Limb (tissue), 2 donors: ENCODE measurements at regions not wholly inside any gene's neighbourhood (a gene's known extent, or its start where the extent isn't known, plus 50 kb on each side); places are given as distances from the start of the nearest gene placed in this dataset.

Experiments
- DNase-seq, 2 donors: peaks; one replicate each; pipeline ENCODE4 v3.0.0-alpha.2; 2016; ENCODE audit errors: extremely low spot score in 2 of 2

DNA sequence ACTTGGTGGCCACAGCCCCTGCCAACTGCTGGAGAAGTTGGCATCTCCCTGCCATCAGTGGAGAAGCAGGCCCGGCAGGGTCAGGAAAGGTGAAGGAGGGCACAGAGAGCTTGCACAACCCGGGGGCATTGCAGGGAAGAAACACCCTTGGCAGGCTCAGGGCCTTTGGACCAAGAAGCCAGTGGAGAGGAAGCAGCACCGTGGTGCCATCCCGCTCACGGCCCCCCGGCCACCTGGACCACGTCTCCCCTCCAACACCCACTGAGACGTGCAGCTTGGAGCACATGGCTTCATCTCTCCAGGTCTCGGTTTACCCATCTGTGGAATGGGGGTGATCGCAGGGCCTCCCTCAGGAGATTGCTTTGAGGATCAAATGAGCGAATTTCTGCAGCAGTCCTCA lies 158.1 kb downstream of the RBFOX3 start:
- DNase-seq, result no peak

DNA sequence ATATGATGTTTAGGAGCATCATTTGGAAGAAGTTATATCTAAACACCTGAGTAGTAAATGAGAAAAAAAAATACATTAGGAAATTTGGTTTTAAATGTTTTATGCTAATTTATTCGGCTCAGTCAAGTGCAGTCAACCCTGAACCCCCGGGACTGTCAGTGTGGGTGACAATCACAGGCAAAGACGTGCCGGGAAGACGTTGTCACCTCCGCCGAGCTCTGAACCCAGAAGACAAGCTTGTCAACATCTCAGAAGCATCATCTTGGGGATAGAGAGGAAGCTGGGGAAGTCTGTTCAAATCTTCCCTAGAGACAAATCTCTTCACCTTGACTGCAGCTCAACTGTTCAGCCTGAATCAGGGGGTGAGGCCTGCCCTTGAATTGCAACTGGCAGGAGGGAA lies 159.7 kb downstream of the RBFOX3 start:
- DNase-seq, result no peak

DNA sequence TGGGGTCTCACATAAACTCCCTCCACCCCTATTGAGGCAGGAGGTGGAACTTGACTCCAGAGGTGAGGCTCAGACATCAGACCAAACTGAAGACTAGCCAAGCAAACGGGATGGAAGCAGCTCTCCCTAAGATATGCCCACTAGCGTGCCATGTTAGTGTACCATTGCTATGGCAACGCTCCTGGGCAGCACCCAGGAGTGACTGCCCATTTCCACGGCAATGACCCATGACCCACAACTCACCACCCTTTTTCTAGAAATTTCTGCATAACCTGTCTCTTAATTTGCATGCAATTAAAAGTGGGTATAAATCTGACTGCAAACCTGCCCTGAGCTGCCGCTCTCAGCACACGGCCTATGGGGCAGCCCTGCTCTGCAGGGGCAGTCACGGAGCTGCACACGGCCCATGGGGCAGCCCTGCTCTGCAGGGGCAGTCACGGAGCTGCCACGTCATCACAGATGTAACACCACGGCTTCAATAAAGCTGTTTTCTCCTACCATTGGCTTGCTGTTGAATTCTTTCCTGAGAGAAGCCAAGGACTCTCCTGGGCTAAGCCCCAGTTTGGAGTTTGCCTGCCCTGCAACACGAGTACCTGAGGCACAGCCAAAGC lies 164.3 kb downstream of the RBFOX3 start:
- DNase-seq, result no peak

DNA sequence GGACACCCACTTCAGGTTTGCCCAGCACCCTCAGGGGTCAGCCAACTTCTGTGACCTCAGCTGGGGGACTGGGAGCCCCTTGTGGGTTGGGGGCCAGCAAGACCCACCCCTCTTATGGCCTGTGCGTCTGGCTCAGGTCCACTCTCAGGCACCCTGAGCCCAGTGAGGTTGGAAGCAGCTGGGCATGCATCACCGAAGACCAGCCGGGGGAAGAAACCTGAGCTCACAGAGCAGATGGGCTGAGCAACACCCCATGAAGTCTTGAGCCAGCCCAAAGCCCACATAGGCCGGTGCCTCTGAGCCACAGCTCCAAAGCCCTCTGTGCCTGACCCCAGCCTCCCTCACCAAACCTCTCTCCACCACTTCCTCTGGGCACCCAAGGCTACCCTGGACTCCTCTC lies 166.7 kb downstream of the RBFOX3 start:
- DNase-seq, result no peak

DNA sequence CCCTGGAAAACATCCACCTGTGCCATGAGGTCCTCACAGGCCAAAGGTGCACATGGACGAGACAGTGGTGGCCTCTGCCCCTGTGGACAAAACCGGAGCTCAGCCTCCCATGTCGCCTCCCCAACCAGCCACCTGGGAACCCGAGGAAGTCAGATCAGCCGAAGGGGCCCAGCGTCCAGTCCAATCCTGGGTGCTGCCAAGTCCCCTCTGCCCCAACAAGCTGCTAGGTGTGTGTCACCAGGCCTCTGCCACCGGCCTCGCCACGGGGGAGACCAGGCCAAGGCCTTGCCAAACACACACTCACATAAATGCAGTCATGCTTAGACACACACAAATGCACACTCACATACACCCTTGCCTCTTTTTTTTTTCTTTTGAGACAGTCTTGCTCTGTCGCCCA lies 167.8 kb downstream of the RBFOX3 start:
- DNase-seq, result no peak

DNA sequence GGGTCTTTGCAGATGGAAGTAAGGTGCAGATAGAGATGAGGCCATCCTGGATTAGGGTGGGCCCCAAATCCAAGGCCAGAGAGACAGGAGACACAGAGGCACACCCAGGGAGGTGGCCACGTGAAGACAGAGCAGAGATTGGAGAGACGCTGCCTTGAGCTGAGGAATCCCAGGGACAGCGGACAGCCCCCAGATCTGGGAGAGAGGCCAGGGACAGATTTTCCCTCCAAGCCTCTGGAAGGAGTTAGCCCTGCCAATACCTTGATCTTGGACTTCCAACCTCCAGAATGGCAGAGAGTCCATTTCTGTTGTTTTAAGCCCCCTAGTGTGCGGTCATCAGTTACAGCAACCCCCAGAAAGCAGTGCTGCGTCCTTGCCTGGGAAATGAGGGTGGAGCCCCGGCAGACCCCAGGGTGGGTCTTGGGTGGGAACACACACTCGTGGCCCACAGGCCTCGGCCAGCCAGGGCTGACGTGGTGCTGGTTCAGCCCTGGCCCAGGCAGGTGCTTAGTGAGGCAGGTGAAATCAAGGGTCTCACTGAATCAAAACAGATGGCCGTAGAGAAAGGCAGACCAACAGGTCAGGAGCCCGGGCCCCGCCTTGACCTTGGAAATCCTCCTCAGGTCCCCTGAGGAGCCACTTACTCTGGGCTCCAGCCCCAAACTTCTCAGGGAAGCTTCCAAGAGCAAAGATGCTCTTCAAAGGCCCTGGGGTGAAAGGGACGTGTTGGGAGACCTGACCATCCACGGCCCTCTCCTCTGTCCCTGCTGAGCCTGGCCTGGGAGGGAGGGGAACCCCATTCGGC lies 169.3 kb downstream of the RBFOX3 start:
- DNase-seq, result no peak

DNA sequence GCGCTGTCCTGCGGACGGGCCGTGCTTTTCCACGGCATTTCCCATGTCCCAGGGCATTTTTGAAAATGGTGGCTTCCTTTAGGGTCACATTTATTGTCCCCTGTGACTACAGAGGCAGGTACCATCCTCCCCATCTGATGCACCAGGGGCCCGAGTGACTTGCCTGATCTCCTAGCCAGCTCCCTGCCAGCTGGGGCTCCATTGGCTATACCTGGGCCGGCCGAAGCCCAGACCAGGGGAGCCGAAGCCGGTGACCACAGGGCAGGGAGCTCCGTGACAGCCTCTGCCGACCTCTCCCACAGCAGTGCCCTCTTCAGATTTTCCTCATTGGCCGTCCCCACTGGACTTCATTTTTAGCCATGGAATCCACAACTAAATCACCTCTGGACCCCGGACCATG lies 170.6 kb downstream of the RBFOX3 start:
- DNase-seq, result no peak

DNA sequence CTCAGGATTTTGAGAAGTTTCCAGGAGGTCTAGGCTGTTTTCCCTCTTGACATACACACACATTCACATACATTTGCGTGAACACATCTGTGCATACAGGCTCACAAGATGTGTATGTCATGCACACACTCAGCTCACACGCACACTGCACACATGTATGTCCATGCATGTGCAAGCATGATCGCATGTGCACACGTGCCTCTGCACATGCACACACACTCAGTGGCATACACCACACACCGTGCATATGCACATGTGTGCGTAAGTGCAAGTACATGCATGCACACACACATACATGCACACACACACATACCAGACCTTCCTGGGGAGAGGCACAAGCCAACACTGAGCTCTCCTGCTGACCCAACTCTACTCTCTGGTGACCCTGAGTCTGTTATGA lies 171.4 kb downstream of the RBFOX3 start:
- DNase-seq, result no peak

DNA sequence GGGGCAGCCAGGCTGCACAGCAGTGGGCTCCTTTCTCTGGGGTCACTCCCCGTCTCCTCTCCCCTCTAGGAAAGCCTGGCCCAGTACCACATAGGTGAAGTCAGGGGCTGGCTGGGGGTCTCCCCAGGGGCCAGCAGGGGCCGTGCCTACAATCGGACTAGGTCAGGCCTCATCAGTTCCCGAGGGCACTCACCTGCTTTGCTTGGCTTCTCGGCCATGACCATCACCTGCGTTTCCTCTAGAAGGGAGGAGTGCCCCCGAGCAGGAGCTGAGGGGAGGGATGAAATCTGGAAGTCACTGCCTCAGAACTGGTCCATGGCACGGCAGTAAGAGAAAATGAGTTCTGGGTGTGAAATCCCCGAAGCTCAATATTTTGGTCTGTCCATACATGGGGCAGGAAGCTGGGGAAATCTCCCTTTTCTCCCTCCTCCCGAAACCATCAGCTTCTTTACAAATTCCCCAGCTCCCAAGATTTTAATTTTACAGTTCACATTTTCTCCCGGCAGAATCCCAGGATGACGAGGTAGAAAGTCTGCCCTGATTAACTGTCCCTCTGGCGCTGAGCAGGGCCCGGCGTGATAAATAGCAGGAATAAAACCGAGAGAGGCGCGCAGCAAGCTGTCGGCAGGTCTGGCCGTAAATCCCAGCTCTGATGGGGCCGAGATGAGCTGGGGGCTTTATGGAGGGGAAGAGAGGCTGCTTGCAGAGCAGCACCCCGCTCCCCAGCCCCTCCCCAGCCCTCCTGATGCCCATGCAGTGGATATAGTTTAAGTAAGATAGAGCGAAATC lies 172.1 kb downstream of the RBFOX3 start:
- DNase-seq, result no peak

DNA sequence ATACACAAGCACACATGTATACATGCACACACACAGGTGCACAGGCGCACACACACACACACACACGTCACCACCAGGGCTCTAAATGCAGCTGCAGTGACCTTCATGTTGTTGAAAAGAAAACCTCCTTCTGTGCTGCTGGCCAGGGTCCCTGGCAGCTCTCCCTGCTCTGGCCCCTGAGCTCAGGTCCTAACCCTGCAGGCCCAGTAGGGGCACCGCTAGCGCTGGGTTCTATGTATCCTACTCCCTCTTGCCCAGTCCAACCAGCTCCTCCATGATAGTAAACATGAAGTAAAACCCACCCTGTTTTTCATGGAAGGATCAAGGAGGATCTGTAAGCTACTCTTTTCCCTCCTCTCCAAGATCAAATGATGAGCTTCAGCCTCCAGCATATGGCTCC lies 172.8 kb downstream of the RBFOX3 start:
- DNase-seq, result no peak

DNA sequence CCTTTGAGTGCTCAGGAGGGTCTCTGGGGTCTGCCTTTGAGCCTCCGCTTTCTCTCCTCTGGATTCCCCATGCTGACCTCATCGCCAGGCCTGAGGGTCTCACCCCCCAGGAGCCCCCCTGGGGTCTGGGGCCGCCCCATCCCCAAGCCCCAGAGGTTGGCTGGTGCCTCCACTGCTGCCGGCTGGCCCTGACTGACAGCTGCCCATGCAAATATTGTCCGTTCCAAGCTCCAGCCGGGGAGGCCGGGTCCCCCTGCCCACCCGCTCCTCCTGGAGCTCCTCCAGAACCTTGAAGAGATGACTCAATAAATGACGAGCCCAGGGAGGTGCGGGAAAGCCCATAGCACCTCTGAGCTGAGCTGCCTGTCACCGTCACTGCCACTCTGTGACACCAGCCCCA lies 173.8 kb downstream of the RBFOX3 start:
- DNase-seq, result no peak

DNA sequence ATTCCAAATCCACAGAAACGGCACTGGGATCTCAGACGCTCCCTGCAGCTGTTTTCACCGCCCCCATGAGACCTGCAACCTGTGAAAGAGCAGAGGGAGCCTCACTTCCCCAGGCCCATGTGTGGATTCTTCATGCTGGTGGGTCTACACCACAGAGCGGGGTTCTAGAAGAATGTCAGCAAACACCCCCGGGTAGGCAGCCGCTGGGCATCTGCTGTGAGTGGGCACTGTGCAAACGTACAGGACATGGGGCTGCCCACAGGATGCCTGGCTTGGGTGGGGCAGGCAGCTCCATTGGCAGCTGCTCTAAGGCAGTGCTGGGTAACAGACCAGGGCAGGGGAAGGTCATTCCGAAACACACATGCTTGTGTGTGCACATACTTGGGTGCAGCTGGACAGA lies 174.9 kb downstream of the RBFOX3 start:
- DNase-seq, result no peak

DNA sequence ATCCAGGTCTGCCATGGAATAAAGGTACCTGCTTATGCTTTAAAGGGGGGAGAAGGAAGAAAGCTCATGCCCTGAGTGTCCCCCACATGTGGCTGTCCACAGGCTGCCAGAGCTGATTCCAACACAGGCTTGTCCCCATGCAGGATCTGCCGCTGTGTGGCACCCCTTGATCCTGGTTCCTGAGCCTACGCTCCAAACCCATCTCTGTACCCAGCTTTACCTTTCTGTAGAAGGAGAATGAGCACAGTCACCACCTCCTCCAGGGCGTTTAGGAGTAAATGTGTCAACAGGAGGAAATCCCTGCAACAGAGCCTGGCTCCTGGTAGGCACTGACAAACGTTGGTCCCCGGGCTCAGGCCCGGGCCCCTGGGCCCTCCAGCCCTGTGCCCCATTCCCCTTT lies 175.6 kb downstream of the RBFOX3 start:
- no peak for DNase-seq

DNA sequence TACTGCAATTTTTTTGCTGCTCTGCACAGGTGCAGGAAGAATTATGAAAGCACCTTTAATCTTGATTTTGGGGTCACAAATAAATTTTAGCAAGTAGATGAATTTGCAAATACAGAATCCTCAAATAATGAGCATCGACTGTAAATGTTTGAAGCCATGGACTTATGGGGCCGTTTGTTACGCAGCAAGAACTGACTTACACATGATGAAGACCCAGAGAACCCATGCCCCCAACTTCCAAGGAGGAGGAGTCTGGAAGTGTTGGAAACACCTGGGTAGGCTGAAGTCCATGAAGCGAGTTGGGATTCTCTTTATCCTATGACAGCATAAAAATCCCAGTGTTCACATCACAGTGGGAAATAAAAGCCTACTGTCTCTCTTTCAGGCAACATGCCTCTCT lies 176.6 kb downstream of the RBFOX3 start:
- no peak for DNase-seq

DNA sequence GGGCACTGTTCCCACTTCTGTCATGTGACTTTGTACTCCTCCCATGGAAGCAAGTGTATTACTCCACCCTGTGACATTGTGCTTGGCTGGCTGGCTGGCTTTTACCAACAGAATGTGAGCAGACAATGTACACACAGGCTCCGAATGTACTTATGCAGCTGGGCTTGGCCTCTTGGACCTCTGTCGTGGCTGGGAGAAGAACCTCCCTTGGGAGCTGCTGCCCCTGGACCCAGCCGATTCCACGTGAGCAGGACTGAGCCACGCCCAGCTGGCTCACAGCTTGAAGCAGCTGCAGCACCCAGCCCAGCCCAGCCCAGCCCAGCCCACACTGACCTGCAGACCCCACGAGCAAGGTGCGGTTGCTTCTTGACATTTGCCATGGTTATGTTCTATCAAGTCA lies 177.5 kb downstream of the RBFOX3 start:
- DNase-seq, result no peak

DNA sequence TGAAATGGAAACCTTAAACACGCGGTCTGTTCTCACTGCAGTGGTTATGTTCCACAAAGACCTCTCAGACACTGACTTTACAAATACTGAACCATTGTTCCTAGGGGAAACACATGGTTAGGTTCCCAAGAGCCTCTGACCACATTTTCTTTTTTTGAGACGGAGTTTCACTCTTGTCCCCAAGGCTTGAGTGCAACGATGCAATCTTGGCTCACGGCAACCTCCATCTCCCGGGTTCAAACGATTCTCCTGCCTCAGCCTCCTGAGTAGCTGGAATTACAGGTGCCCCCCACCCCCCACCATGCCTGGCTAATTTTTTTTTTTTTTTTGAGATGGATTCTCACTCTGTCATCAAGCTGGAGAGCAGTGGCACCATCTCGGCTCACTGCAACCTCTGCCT lies 179.7 kb downstream of the RBFOX3 start:
- DNase-seq, result no peak

DNA sequence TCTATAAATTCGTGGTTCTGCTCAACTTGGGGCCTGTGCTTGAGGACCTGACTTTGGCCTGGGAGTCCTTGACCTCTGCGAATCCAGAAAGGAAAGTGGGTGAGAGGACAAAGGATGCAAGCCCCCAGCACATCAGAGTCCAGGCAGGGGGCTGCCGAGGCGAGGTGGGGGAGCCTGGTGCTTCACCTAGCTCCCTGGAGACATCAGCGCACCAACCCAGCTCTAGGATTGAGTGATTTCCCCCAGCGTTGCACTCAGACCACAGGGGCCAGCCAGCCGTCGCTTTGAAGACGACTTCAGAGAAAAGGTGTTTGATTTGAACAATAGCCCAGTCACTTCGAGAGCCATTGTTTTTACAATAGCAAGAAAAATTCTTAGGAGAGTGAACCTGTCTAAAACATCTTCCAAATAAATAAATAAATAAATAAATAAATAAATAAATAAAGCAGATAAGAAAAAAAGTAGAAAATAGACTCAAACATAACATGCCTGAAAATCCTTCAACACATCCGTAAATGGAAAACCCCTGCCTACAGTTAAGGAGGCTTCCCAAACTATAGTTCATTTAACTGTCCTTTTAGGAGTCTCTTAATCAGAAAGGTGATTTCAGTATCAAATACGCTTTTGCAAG lies 180.9 kb downstream of the RBFOX3 start:
- no peak for DNase-seq

DNA sequence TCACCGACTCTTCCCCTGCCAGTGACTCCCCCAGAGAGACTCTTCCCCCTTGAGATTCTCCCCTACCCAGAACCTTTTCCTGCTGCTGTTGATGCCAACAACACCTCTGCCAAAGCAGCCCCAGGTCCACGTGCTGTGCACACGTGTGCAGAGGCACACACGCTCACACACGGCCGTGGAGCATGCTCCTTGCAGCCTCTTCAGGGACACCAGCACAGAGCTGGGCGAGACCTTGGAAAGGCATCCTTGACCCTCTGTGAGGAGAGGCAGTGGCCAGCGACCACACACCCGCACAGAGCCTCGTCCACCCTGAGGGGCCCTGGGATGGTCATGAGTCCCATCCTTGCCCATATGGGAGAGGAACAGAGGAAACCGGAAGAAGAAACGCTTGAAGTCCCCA lies 181.9 kb downstream of the RBFOX3 start:
- no peak for DNase-seq

DNA sequence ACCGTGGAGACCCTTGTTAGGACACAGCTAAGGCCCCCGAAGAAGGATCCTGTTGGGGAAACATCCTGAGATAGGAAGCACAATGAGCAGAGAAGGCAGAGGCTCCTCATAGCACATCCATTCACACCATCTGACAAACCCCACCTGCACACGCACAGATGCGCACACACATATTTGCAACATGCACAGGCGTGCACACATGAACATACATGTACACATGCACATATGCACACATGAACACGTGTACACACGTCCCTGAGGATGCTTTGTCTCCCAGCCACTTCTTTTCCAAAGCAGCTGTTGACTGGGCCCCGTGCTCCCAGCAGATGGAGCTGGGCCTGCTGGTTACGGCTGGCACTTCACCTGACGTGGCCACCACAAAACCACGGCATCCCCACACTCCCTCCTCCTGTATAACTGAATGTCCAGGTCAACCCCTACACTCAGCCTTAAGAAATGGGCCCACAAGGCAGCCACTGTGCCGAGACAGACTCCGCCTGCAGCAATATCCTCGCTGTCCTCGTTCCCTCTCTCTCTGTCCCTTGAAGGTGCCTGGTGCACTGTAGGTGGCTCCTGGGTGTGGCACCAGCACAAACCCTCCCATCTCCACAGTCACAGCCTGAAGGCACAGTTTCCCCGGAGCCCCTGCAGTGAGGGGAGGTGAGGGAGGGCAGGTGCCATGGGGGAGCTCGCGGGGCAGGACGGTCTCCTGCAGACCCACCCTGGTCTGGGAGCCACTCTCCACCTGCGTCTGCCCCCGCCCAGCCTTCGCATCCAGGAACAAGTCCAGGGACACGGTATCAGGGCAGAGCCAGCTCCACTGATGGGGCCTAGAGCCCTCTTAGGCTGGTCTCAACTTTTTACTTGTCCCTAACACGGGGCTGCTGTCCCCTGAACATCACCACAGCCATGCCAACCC lies 183.0 kb downstream of the RBFOX3 start:
- DNase-seq, result no peak

DNA sequence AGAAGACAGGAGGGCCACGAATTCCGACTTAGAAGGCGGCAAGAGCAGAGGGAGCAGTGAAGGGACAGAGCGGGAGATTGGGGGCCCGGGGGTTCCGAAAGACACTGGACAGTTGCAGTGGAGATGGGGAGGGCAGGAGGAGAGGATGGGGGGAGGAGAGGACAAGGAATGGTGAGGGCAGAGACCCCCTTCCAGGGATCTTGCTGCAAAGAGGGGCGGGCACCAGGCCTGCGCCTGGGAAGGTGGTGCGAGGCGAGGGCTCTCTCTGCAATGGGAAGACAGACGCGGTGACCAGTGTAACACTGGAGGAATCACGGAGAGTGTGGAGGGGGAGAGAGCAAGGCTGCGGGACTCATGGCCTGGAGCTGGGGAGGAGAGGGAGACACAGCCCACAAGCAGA lies 185.2 kb downstream of the RBFOX3 start:
- no peak for DNase-seq
